CD4-positive, alpha-beta T cell treated with Interleukin-15 for 1 hour (primary cell): ENCODE measurements at regions not wholly inside any gene's neighbourhood (a gene's known extent, or its start where the extent isn't known, plus 50 kb on each side); places are given as distances from the start of the nearest gene placed in this dataset.

ENCODE experiments used
- DNase-seq: peaks from one replicate; pipeline ENCODE4 v3.0.0-alpha.2; 2020

GRCh38 chr6:56765494-56765893, 122.8 kb upstream of the DST start:
- DNase-seq, result no peak

GRCh38 chr6:56764081-56764566, 121.4 kb upstream of the DST start:
- DNase-seq, result no peak

GRCh38 chr6:56761651-56762050, 119.0 kb upstream of the DST start:
- no peak for DNase-seq

GRCh38 chr6:56760842-56761241, 118.2 kb upstream of the DST start:
- no peak for DNase-seq

GRCh38 chr6:56759521-56759920, 116.8 kb upstream of the DST start:
- no peak for DNase-seq

GRCh38 chr6:56758553-56758952, 115.9 kb upstream of the DST start:
- no peak for DNase-seq

- no peak for DNase-seq
These were observed 115.4 kb upstream of the DST start for GRCh38 chr6:56758120-56758519.

- peak; percentile 24 for DNase-seq
These were observed 114.9 kb upstream of the DST start for GRCh38 chr6:56757588-56757984.

- no peak for DNase-seq
These were observed 114.3 kb upstream of the DST start for GRCh38 chr6:56756791-56757587.

- DNase-seq, result no peak
These were observed 113.6 kb upstream of the DST start for GRCh38 chr6:56756219-56756789.

GRCh38 chr6:56755040-56755439, 112.4 kb upstream of the DST start:
- DNase-seq, result no peak

GRCh38 chr6:56753811-56754210, 111.1 kb upstream of the DST start:
- no peak for DNase-seq

GRCh38 chr6:56752534-56752933, 109.8 kb upstream of the DST start:
- no peak for DNase-seq

GRCh38 chr6:56752009-56752408, 109.3 kb upstream of the DST start:
- no peak for DNase-seq

GRCh38 chr6:56751604-56752003, 108.9 kb upstream of the DST start:
- DNase-seq, result no peak

- no peak for DNase-seq
These were observed 108.0 kb upstream of the DST start for GRCh38 chr6:56750686-56751085.

- no peak for DNase-seq
These were observed 107.0 kb upstream of the DST start for GRCh38 chr6:56749632-56750151.

GRCh38 chr6:56746767-56747504, 104.2 kb upstream of the DST start:
- DNase-seq, result no peak

GRCh38 chr6:56745971-56746370, 103.3 kb upstream of the DST start:
- no peak for DNase-seq

GRCh38 chr6:56745081-56745480, 102.4 kb upstream of the DST start:
- no peak for DNase-seq

- DNase-seq, result no peak
These were observed 101.8 kb upstream of the DST start for GRCh38 chr6:56744528-56744927.

- DNase-seq, result no peak
These were observed 99.6 kb upstream of the DST start for GRCh38 chr6:56742122-56742791.

- no peak for DNase-seq
These were observed 98.8 kb upstream of the DST start for GRCh38 chr6:56741472-56741871.
